Tibial nerve (tissue), 4 donors: ENCODE measurements at regions not wholly inside any gene's neighbourhood (a gene's known extent, or its start where the extent isn't known, plus 50 kb on each side); places are given as distances from the start of the nearest gene placed in this dataset.
"Not testable (repeated sequence)": the region's sequence is repeated elsewhere in the genome, so short reads cannot be mapped to it uniquely, and the experiment has no call there.

Source experiments
- DNase-seq, 2 donors: peaks; one replicate each; pipeline ENCODE4 v3.0.0-alpha.2; 2019; ENCODE audit warnings: low spot score in 2 of 2
- H3K27ac ChIP-seq, 4 donors: fragments of 200-600 bp; sonication (generic) in 3 of 4; one replicate each; pipeline ENCODE4 v1.5.1; 2017 to 2019; ENCODE audit warnings: mild to moderate bottlenecking in 1 of 4
- H3K27me3 ChIP-seq, 2 donors: fragments of 200-600 bp; sonication (generic) in 1 of 2; one replicate each; pipeline versions ENCODE4 v1.5.1 to v1.6.0; 2017 to 2019
- H3K36me3 ChIP-seq, 3 donors: fragments of 200-600 bp; sonication (generic); one replicate each; pipeline ENCODE4 v1.5.1; 2018 to 2019
- H3K4me1 ChIP-seq, 4 donors: fragments of 200-600 bp; sonication (generic) in 3 of 4; one replicate each; pipeline ENCODE4 v1.5.1; 2017 to 2019
- H3K4me3 ChIP-seq, 4 donors: fragments of 200-600 bp; sonication (generic) in 3 of 4; one replicate each; pipeline ENCODE4 v1.5.1; 2017 to 2019; ENCODE audit warnings: mild to moderate bottlenecking in 1 of 4, moderate library complexity in 1 of 4
- H3K9me3 ChIP-seq, 4 donors: fragments of 200-600 bp; sonication (generic) in 3 of 4; one replicate each; pipeline ENCODE4 v1.5.1; 2017 to 2019
- EP300 ChIP-seq, 2 donors: sonication (generic); formaldehyde crosslinking; IDR thresholded peaks; one replicate each; pipeline ENCODE4 v1.6.1; 2017; ENCODE audit warnings: antibody characterized with exemption in 2 of 2, mild to moderate bottlenecking in 1 of 2
- POLR2A ChIP-seq, 2 donors: fragments of 450-650 bp; IDR thresholded peaks; one replicate each; pipeline ENCODE4 v1.6.1; 2017; ENCODE audit warnings: antibody characterized with exemption in 2 of 2, mild to moderate bottlenecking in 2 of 2, moderate library complexity in 2 of 2
- WGBS, 2 donors: methylation state at CpG; one replicate each; pipeline ENCODE4 v1.1.5; 2018; 5-methylcytosine and 5-hydroxymethylcytosine counted together
- TF ChIP-seq, protein P1 (sequence below), 5 experiments: fragments of 200-600 bp in 3 of 5; fragments of 450-650 bp in 2 of 5; sonication (generic) in 3 of 5; IDR thresholded peaks; one replicate each; pipeline ENCODE4 v1.5.1; 2016 to 2019; ENCODE audit warnings: antibody characterized with exemption in 5 of 5, mild to moderate bottlenecking in 3 of 5, moderate library complexity in 2 of 5

DNA sequence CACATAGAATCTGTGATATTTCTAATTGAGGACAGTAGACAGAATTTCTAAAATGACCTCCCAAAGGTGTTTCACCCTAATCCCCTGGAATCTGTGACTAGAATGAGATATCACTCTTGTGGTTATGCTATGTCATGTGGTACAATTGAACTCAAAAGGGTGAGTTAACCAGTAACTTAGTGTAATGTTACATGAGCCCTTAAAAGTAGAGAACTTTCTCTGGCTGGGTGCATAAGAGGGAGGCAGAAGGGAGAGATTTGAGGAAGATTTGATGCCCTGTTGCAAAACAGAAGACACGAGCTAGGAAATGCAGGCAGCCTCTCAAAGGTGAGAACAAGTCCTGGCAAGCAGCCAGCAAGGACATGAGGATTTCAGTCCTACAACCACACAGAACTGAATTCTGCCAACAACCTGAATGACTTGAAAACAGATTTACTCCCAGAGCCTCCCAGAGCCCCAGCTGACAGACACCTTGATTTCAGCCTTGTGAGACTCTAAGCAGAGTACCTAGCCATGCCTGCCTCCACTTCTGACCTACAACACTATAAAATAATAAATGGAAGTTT lies 160.3 kb downstream of the MTHFS start:
- H3K4me1 ChIP-seq, result no peaks in the 10 kb centered on the region
- H3K4me3 ChIP-seq, result no peak overlapping the region
- DNase-seq, result no peak
- WGBS, 2 donors, result 60 to 76% methylated on average over 1 of the region's 1 CpG
- no peaks in the 10 kb centered on the region for H3K27me3 ChIP-seq
- no peak for TF ChIP-seq EP300 (IDR thresholded peaks at IDR 0.05)
- TF ChIP-seq POLR2A (IDR thresholded peaks at IDR 0.05), result no peak
- TF ChIP-seq, protein P1, sequence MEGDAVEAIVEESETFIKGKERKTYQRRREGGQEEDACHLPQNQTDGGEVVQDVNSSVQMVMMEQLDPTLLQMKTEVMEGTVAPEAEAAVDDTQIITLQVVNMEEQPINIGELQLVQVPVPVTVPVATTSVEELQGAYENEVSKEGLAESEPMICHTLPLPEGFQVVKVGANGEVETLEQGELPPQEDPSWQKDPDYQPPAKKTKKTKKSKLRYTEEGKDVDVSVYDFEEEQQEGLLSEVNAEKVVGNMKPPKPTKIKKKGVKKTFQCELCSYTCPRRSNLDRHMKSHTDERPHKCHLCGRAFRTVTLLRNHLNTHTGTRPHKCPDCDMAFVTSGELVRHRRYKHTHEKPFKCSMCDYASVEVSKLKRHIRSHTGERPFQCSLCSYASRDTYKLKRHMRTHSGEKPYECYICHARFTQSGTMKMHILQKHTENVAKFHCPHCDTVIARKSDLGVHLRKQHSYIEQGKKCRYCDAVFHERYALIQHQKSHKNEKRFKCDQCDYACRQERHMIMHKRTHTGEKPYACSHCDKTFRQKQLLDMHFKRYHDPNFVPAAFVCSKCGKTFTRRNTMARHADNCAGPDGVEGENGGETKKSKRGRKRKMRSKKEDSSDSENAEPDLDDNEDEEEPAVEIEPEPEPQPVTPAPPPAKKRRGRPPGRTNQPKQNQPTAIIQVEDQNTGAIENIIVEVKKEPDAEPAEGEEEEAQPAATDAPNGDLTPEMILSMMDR (IDR thresholded peaks at IDR 0.05), result no peak
- H3K36me3 ChIP-seq, result no peaks in the 10 kb centered on the region
- H3K9me3 ChIP-seq, result peaks cover 0 to 19% (median 0%) of the 10 kb centered on the region in 4 donors
- no peak overlapping the region for H3K27ac ChIP-seq

DNA sequence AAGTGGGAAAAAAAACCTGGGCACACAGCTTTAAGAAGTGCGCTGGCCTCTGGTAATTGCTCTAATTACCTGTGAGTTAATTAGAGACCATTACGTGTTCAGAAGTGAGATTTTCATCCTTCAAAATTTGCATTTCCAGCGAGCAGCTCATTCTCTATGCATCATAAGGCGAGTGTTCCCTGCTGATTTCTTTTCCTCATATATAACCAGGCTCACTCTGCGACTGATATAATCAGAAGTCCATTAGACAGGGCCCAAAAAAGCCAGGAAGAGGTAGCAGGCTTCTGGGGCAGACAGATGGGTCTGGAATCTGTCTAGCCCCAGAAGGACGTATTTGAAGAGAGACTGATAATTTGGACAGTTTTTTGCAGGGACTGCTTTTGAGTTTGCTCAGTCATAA lies 158.7 kb downstream of the MTHFS start:
- Histone ChIP-seq H3K4me3 (no peak overlapping the region), H3K36me3 (no peaks in the 10 kb centered on the region), H3K4me1 (no peaks in the 10 kb centered on the region), H3K27me3 (no peaks in the 10 kb centered on the region), H3K27ac (no peak overlapping the region), H3K9me3 (peaks cover 0 to 19% (median 0%) of the 10 kb centered on the region in 4 donors)
- 82 to 85% methylated on average over 6 of the region's 6 CpGs for WGBS, 2 donors
- DNase-seq, result no peak
- no peak for TF ChIP-seq POLR2A (IDR thresholded peaks at IDR 0.05)
- TF ChIP-seq, protein P1 (IDR thresholded peaks at IDR 0.05), result no peak
- no peak for TF ChIP-seq EP300 (IDR thresholded peaks at IDR 0.05)

DNA sequence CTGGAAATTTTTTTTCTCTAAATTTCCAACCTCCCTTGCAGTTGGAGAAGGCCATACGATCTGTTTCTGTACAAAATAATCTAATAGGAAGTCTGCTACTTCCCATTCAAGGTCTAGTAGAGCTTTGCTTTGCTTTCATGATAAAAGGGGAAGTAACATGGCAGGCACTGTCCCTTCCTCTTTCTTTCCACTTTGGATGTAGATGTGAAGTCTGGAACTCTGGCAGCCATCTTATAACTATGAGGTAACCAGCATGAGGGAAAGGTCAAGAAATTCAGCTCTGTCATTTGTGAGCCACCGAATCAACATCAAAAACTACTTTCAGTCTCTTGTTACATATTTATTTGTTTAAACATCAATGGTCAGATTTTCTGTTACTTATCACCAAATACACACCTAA lies 156.3 kb downstream of the MTHFS start:
- Histone ChIP-seq H3K9me3 (peaks cover 0 to 19% (median 0%) of the 10 kb centered on the region in 4 donors), H3K4me1 (no peaks in the 10 kb centered on the region), H3K4me3 (no peak overlapping the region), H3K36me3 (no peaks in the 10 kb centered on the region), H3K27me3 (no peaks in the 10 kb centered on the region), H3K27ac (no peak overlapping the region)
- 82 to 86% methylated on average over 2 of the region's 2 CpGs for WGBS, 2 donors
- no peak for DNase-seq
- TF ChIP-seq, protein P1 (IDR thresholded peaks at IDR 0.05), result no peak
- TF ChIP-seq EP300 (IDR thresholded peaks at IDR 0.05), result no peak
- no peak for TF ChIP-seq POLR2A (IDR thresholded peaks at IDR 0.05)

DNA sequence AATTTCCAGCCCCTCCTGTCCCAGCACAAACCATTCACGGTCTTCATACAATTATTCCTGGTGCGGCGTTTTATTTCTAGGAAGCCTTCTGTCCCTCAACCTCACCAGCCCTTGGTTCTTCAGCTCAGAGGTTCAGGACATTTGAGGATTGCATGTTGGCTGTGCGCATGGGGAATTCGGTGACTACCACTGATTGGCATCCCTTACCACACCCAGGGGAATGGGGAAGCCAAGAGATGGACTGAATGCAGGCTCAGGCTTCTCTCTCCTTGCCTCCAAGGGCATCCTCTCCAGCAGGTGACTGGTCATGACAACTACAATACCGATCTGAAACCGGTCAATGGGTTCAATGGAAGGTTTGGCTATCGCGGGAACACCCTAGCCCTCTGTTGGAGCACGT lies 153.8 kb downstream of the MTHFS start:
- Histone ChIP-seq H3K36me3 (no peaks in the 10 kb centered on the region), H3K27me3 (no peaks in the 10 kb centered on the region), H3K27ac (no peak overlapping the region), H3K4me3 (no peak overlapping the region), H3K9me3 (peaks cover 0 to 12% (median 0%) of the 10 kb centered on the region in 4 donors), H3K4me1 (no peaks in the 10 kb centered on the region)
- DNase-seq, result no peak
- no peak for TF ChIP-seq POLR2A (IDR thresholded peaks at IDR 0.05)
- no peak for TF ChIP-seq EP300 (IDR thresholded peaks at IDR 0.05)
- TF ChIP-seq, protein P1 (IDR thresholded peaks at IDR 0.05), result no peak
- WGBS, 2 donors, result 91 to 97% methylated on average over 10 of the region's 10 CpGs

DNA sequence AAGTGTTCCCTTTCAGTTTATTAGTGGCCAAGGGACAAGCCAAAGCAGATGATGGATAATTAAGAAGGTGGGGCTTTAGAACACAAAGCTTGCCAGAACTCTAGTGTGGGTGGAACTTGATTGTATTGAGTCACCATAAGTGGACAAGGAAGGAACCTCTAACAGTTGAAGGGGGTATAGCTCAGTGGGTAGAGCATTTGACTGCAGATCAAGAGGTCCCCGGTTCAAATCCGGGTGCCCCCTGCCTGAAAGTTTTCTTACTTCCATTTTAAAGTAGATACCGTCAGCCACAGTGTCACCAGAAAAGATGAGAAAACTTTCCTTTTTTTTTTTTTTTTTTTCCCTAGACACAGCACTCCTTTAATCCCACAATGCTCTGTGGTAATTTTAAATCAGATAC lies 152.3 kb downstream of the MTHFS start:
- not testable (repeated sequence) for DNase-seq, H3K4me1 ChIP-seq
- 60 to 61% methylated on average over 3 of the region's 3 CpGs for WGBS, 2 donors

DNA sequence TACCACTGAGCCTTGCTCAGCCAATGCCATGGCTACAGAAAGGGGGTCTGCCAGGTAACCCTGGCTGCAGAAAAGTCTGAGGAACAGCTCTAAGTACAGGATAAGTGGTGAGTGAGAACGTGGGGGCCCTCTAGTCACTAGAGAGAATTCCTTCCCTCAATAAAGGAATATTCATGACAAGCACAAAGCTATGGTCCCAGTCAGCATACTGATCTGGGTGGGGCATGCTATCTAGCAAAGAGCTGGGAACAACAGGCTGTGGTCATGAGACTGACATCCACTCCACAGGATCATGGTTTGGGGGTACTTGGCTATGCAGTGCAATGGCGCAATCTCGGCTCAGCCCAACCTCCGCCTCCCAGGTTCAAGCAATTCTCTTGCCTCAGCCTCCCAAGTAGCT lies 140.4 kb downstream of the MTHFS start:
- H3K9me3 ChIP-seq, result peaks cover 0 to 14% (median 0%) of the 10 kb centered on the region in 4 donors
- no peak for DNase-seq
- no peak for TF ChIP-seq EP300 (IDR thresholded peaks at IDR 0.05)
- TF ChIP-seq POLR2A (IDR thresholded peaks at IDR 0.05), result no peak
- TF ChIP-seq, protein P1 (IDR thresholded peaks at IDR 0.05), result no peak
- no peaks in the 10 kb centered on the region for H3K27me3 ChIP-seq
- no peaks in the 10 kb centered on the region for H3K36me3 ChIP-seq
- H3K27ac ChIP-seq, result no peak overlapping the region
- WGBS, 2 donors, result 86 to 89% methylated on average over 4 of the region's 4 CpGs
- H3K4me3 ChIP-seq, result no peak overlapping the region
- no peaks in the 10 kb centered on the region for H3K4me1 ChIP-seq

More for the DNA sequence above, 152.3 kb downstream of the MTHFS start:
- H3K4me3 ChIP-seq, H3K27me3 ChIP-seq, H3K27ac ChIP-seq, H3K36me3 ChIP-seq: not testable (repeated sequence)
- peaks cover 0 to 12% (median 0%) of the 10 kb centered on the region in 4 donors for H3K9me3 ChIP-seq
